HFFc6 (cell line): ENCODE measurements at regions not wholly inside any gene's neighbourhood (a gene's known extent, or its start where the extent isn't known, plus 50 kb on each side); places are given as distances from the start of the nearest gene placed in this dataset.

ENCODE experiments used
- DNase-seq: peaks from one replicate; pipeline ENCODE4 v3.0.0-alpha.2; 2018
- H3K27ac Mint-ChIP-seq: 2 replicates; pipeline ENCODE4 v1.8.0; 2020; ENCODE audit warnings: mild to moderate bottlenecking, mixed read lengths
- H3K27me3 Mint-ChIP-seq: 2 replicates; pipeline ENCODE4 v1.8.0; 2021; ENCODE audit warnings: mild to moderate bottlenecking, moderate library complexity, mixed read lengths; ENCODE audit not compliant: insufficient read depth
- H3K36me3 Mint-ChIP-seq: 2 replicates; pipeline ENCODE4 v1.8.0; 2021; ENCODE audit warnings: low read depth, mixed read lengths
- H3K4me1 Mint-ChIP-seq: 2 replicates; pipeline ENCODE4 v1.8.0; 2020; ENCODE audit warnings: low read depth, mixed read lengths
- H3K4me3 Mint-ChIP-seq: 2 replicates; pipeline ENCODE4 v1.8.0; 2020; ENCODE audit warnings: mild to moderate bottlenecking, moderate library complexity, mixed read lengths
- H3K9me3 Mint-ChIP-seq: 2 replicates; pipeline ENCODE4 v1.8.0; 2020; ENCODE audit warnings: mild to moderate bottlenecking, mixed read lengths
- CTCF ChIP-seq: fragments of 200-600 bp; sonication (generic); IDR thresholded peaks from 2 replicates; pipeline ENCODE4 v1.5.0; 2021; ENCODE audit warnings: antibody characterized with exemption, mild to moderate bottlenecking

- DNase-seq, result no peak
- peaks cover 19% of the 10 kb centered on the region for H3K36me3 Mint-ChIP-seq
- H3K27ac Mint-ChIP-seq, result no peak overlapping the region
- H3K4me3 Mint-ChIP-seq, result no peak overlapping the region
- no peaks in the 10 kb centered on the region for H3K4me1 Mint-ChIP-seq
- peaks cover 81% of the 10 kb centered on the region for H3K9me3 Mint-ChIP-seq
- H3K27me3 Mint-ChIP-seq, result peaks cover 3% of the 10 kb centered on the region; the same call in 1 of the 2 replicates
- TF ChIP-seq CTCF, result no peak
These were observed 124.3 kb downstream of the DLL1 start for GRCh38 chr6:170166511-170167122.

- no peak for TF ChIP-seq CTCF
- no peak for DNase-seq
These were observed 125.3 kb downstream of the DLL1 start for GRCh38 chr6:170165471-170166117.

GRCh38 chr6:170165085-170165470, 125.8 kb downstream of the DLL1 start:
- Mint-ChIP-seq H3K4me1 (no peaks in the 10 kb centered on the region), H3K9me3 (peaks cover 77% of the 10 kb centered on the region), H3K27ac (no peak overlapping the region), H3K36me3 (peaks cover 19% of the 10 kb centered on the region), H3K4me3 (no peak overlapping the region), H3K27me3 (peaks cover 1% of the 10 kb centered on the region; the same call in 1 of the 2 replicates)
- TF ChIP-seq CTCF, result no peak
- DNase-seq, result no peak

More at GRCh38 chr6:170165471-170166117, 125.3 kb downstream of the DLL1 start:
- H3K9me3 Mint-ChIP-seq, result peaks cover 81% of the 10 kb centered on the region
- no peak overlapping the region for H3K27ac Mint-ChIP-seq
- H3K27me3 Mint-ChIP-seq, result peaks cover 3% of the 10 kb centered on the region; the same call in 1 of the 2 replicates
- H3K4me1 Mint-ChIP-seq, result no peaks in the 10 kb centered on the region
- peaks cover 19% of the 10 kb centered on the region for H3K36me3 Mint-ChIP-seq
- no peak overlapping the region for H3K4me3 Mint-ChIP-seq

GRCh38 chr6:170164271-170164900, 126.5 kb downstream of the DLL1 start:
- DNase-seq, result no peak
- H3K4me3 Mint-ChIP-seq, result no peak overlapping the region
- H3K27me3 Mint-ChIP-seq, result peaks cover 1% of the 10 kb centered on the region; the same call in 1 of the 2 replicates
- peaks cover 22% of the 10 kb centered on the region for H3K36me3 Mint-ChIP-seq
- no peak overlapping the region for H3K27ac Mint-ChIP-seq
- peaks cover 77% of the 10 kb centered on the region for H3K9me3 Mint-ChIP-seq
- H3K4me1 Mint-ChIP-seq, result no peaks in the 10 kb centered on the region
- no peak for TF ChIP-seq CTCF

- no peak for DNase-seq
- no peak for TF ChIP-seq CTCF
- Mint-ChIP-seq H3K27ac (no peak overlapping the region), H3K4me1 (no peaks in the 10 kb centered on the region), H3K4me3 (no peak overlapping the region), H3K36me3 (peaks cover 22% of the 10 kb centered on the region), H3K9me3 (peaks cover 72% of the 10 kb centered on the region), H3K27me3 (no peaks in the 10 kb centered on the region)
These were observed 127.3 kb downstream of the DLL1 start for GRCh38 chr6:170163405-170164170.
